Skin of body (tissue), 1 donor: ENCODE measurements at regions not wholly inside any gene's neighbourhood (a gene's known extent, or its start where the extent isn't known, plus 50 kb on each side); places are given as distances from the start of the nearest gene placed in this dataset.
"Not testable (repeated sequence)": the region's sequence is repeated elsewhere in the genome, so short reads cannot be mapped to it uniquely, and the experiment has no call there.

Source experiments
- DNase-seq: peaks from one replicate; lab custom pipeline; 2025; lab: John Stamatoyannopoulos, UW

DNA sequence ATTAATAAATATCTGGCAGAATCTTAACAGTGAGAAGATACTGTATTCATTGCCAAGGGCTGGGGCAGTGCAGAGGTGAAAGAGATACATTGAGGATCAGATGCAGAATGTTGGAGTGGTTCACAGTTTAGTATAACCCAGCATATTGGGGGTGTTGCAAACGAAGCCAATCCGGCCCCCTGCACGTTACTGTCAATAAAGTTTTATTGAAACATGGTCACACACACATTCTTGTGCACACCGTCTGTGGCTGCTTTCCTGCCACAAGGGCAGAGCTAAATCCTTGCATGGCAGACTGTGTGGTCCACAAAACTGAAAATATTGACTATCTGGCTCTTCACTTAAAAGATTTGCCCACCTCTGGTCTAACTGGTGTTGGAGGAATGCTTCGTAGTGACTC is 119.7 kb downstream of the SHOX start:
- DNase-seq, result no peak

GRCh38 chrX:747176-747575 is 116.6 kb downstream of the SHOX start:
- no peak for DNase-seq

- no peak for DNase-seq
Observed at GRCh38 chrX:739611-740010, 109.0 kb downstream of the SHOX start.

DNA sequence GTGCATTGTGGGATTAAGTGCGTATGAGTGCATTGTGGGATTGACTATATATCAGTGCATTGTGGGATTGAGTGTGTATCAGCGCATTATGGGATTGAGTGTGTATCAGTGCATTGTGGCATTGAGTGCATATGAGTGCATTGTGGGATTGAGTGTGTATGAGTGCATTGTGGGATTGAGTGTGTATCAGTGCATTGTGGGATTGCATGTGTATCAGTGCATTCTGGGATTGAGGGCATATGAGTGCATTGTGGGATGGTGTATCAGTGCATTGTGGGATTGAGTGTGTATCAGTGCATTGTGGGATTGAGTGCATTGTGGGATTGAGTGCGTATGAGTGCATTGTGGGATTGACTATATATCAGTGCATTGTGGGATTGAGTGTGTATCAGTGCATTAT is 106.4 kb downstream of the SHOX start:
- not testable (repeated sequence) for DNase-seq

DNA sequence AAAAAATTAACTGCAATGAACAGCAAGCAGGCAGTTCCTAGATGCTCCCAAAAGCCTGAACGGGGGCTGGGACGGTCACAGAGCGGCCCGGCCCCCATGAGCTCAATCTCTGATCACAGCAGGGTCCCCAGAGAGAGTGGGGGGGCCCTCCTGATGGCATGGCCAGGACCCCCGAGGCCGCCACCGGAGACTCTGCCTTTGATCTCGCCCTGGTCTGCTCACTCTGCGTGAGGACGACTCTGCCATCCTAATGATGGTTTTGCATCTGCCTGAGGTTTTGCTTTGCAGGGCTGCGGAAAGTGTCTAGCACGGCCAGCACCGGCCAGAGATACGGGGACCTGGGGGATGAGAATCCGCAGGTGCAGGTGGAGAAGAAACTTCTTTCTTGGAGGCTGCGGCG is 103.8 kb downstream of the SHOX start:
- DNase-seq, result no peak

DNA sequence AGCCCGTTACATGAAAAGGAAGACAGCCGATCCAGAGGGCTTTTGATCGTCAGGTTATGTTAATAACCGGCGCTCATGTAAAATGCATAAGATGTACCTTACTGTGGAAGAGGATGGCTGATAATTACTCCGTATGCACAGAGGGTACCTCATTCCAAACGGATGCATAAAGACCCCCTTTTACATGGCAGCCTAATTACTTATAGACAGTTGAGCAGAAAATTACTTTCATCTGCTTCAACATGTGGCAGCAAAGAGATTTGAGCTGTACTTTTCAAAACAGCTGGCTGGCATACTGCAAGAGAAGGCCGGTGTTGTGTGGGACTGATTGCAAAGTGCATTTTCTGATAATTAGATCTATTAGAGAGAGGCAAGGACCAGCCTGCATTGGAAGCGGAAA is 103.4 kb downstream of the SHOX start:
- no peak for DNase-seq

DNA sequence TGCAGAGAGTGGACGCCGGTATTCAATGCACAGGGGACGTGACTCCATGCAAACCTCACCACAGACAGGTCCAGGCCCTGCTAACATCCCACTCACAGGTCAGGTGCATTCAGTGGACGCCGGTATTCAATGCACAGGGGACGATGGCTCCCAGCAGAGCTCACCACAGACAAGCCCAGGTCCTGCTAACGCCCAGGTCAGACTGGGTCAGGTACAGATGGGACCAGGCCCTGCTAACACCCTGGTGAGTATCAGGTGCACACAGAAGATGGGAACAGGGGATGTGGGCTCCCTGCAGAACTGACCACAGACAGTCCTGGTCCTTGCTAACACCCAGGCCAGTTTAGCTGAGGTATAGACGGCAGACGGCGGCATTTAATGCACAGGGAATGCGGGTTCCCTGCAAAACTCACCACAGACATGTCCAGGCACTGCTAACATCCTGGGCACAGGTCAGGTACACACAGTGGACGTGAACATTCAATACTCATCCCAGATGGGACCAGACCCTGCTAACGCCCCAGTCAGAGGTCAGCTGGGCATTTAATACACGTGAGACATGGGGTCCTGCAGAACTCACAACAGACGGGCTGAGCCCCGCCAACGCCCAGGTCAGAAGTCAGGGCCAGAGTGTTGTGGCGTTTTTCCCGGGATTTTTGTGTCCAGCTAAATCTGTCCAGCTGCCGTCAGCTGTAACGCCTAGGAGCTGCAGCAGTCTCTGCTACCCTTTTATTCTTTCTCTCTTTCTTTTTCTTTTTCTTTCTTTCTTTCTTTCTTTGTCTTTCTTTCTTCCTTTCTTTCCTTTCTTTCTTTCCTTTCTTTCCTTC is 99.2 kb downstream of the SHOX start:
- no peak for DNase-seq

GRCh38 chrX:729101-729500 is 98.5 kb downstream of the SHOX start:
- DNase-seq, result not testable (repeated sequence)

GRCh38 chrX:728639-729038 is 98.0 kb downstream of the SHOX start:
- DNase-seq, result not testable (repeated sequence)

DNA sequence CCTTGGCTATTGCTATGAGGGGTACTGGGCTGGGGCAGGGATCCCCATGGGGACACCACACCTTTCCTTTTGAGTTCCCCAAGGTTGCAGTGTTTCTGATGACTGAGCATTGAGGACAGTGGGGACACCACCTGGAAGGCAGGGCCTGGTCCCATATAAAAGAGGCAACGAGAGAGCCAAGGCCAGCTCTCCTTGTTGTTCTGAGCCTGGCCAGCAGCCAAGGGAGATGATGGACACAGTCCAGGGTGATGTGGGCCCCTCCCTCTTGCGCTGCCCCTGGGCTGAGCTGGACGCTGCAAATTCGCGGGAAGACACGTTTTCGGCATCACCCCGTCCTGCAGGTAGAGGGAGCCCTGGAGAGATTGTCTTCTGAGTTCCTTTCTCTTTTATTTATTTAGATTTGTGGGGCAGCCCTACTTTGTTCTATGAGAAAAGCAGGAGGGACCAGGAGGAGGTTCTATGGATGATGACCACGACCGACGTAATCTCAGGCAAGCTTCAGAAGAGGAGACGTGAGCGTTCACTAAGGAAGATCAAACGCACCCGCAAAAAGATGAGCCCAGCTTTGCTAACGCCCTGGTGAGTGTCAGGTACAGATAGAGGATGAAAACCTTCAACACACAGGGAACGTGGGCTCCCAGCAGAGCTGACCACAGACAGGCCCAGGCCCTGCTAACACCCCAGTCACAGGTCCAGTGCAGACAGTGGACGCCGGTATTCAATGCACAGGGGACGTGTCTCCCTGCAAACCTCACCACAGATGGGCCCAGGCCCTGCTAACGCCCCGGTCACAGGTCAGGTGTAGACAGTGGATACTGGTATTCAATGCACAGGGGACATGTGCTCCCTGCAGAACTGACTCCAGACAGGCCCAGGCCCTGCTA is 97.4 kb downstream of the SHOX start:
- DNase-seq, result no peak

GRCh38 chrX:725971-726370 is 95.4 kb downstream of the SHOX start:
- no peak for DNase-seq

GRCh38 chrX:724256-724655 is 93.7 kb downstream of the SHOX start:
- DNase-seq, result no peak

GRCh38 chrX:723781-724180 is 93.2 kb downstream of the SHOX start:
- no peak for DNase-seq

- no peak for DNase-seq
Observed at GRCh38 chrX:721354-721753, 90.8 kb downstream of the SHOX start.

- no peak for DNase-seq
Observed at GRCh38 chrX:720825-721224, 90.2 kb downstream of the SHOX start.

DNA sequence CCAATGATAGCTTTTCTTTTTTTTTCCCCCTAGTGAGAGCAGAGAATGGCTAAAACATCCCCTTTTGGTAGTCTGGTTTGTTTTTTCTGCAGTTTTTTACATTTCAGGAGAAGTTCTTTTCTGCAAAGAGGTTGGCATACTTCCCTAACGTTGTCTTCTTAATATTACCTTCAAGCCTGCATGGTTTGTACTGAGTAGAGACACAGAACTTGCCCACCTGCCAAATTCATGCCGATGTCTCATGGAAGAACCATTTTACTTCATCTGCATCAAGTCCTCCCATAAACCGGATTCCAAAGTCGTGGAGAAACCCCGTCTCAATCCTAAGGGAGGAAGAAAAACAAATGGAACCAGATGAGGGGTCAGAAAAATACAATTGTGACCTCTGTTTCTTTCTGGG is 89.7 kb downstream of the SHOX start:
- no peak for DNase-seq

- DNase-seq, result no peak
Observed at GRCh38 chrX:716136-716535, 85.5 kb downstream of the SHOX start.

DNA sequence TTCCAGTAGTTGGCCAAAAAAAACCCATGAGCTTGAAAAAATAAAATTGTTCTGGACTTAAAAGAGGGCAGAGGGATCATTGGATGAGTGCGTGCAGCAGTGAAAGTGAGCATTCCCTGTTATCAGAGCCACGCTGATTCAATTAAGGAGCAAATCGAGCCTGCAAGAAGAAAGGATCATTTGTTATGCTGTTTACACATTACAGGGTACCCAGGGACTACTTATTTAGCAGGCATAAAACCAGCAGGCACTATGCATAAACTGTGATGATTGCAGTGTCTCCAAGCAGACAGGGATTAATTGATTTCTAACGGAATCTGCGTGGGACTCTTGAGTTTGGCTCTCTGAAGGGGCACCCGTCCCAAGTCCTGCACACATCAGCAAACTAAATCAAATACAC is 83.5 kb downstream of the SHOX start:
- no peak for DNase-seq
